Body of pancreas (tissue), 4 donors: ENCODE measurements at regions not wholly inside any gene's neighbourhood (a gene's known extent, or its start where the extent isn't known, plus 50 kb on each side); places are given as distances from the start of the nearest gene placed in this dataset.

Source experiments
- ATAC-seq: fragments of 150-250 bp; one replicate; pipeline ENCODE4 v1.9.1; 2016
- DNase-seq, 4 donors: peaks; one replicate each; pipeline ENCODE4 v3.0.0-alpha.2; 2019
- H3K27ac ChIP-seq, 4 donors: fragments of 200-600 bp; sonication (generic); 1 replicate in 3 of 4; 2 replicates in 1 of 4; pipeline versions ENCODE4 v1.5.1 to v1.6.1; 2016 to 2019; ENCODE audit warnings: mild to moderate bottlenecking in 1 of 4, mixed read lengths in 1 of 4, moderate library complexity in 1 of 4
- H3K27me3 ChIP-seq, 2 donors: fragments of 200-600 bp; sonication (generic); one replicate each; pipeline ENCODE4 v1.6.0; 2016; ENCODE audit warnings: mild to moderate bottlenecking in 1 of 2
- H3K36me3 ChIP-seq, 2 donors: fragments of 200-600 bp; sonication (generic); replicated peaks in 1 of 2; 2 replicates each; pipeline ENCODE4 v1.5.1; 2016; ENCODE audit warnings: low read depth in 2 of 2; ENCODE audit not compliant: insufficient read depth in 1 of 2
- H3K4me1 ChIP-seq: fragments of 200-600 bp; sonication (generic); one replicate; pipeline ENCODE4 v1.6.0; 2016
- H3K4me3 ChIP-seq, 2 donors: fragments of 200-600 bp; sonication (generic); 1 replicate in 1 of 2; 2 replicates in 1 of 2; pipeline ENCODE4 v1.5.1; 2016 to 2019
- H3K9me3 ChIP-seq, 3 donors: fragments of 200-600 bp; sonication (generic); 1 replicate in 2 of 3; 2 replicates in 1 of 3; pipeline ENCODE4 v1.5.1; 2016
- CTCF ChIP-seq, 7 experiments: fragments of 450-650 bp in 4 of 7; fragments of 200-600 bp in 3 of 7; sonication (generic) in 3 of 7; IDR thresholded peaks; one replicate each; pipeline ENCODE4 v1.5.1; 2016 to 2019; ENCODE audit warnings: antibody characterized with exemption in 7 of 7
- POLR2A ChIP-seq, 3 donors: fragments of 450-650 bp; IDR thresholded peaks; one replicate each; pipeline ENCODE4 v1.6.1; 2016; ENCODE audit warnings: antibody characterized with exemption in 3 of 3, mild to moderate bottlenecking in 2 of 3
- WGBS, 2 donors: methylation state at CpG; one replicate each; pipeline ENCODE4 v1.1.5; 2017; 5-methylcytosine and 5-hydroxymethylcytosine counted together
- intact Hi-C: fragments of 100-400 bp; cut with DNase I; formaldehyde crosslinking; loops from one replicate; pipeline ENCODE4 v1.15.1; 2023

- H3K36me3 ChIP-seq, result no peaks in the 10 kb centered on the region
- no peak overlapping the region for H3K27ac ChIP-seq
- no peak overlapping the region for H3K4me3 ChIP-seq
- no peak for ATAC-seq
- TF ChIP-seq CTCF (IDR thresholded peaks at IDR 0.05) (no peak), POLR2A (IDR thresholded peaks at IDR 0.05) (no peak)
- intact Hi-C loops, result no loop called here
- DNase-seq, result no peak
- WGBS, 2 donors, result 86 to 93% methylated on average over 6 of the region's 8 CpGs
- H3K27me3 ChIP-seq, result no peaks in the 10 kb centered on the region
- no peaks in the 10 kb centered on the region for H3K9me3 ChIP-seq
- H3K4me1 ChIP-seq, result no peaks in the 10 kb centered on the region
Measured at GRCh38 chr2:9127316-9127715, 79.3 kb upstream of the ASAP2 start.

- ATAC-seq (no peak), DNase-seq (no peak)
- 94 to 95% methylated on average over 3 of the region's 3 CpGs for WGBS, 2 donors
- Histone ChIP-seq H3K36me3 (no peaks in the 10 kb centered on the region), H3K4me3 (no peak overlapping the region), H3K27ac (no peak overlapping the region), H3K9me3 (no peaks in the 10 kb centered on the region), H3K4me1 (no peaks in the 10 kb centered on the region), H3K27me3 (no peaks in the 10 kb centered on the region)
- TF ChIP-seq POLR2A (IDR thresholded peaks at IDR 0.05) (no peak), CTCF (IDR thresholded peaks at IDR 0.05) (no peak)
- intact Hi-C loops, result no loop called here
Measured at GRCh38 chr2:9126540-9126939, 80.1 kb upstream of the ASAP2 start.

- H3K9me3 ChIP-seq, result no peaks in the 10 kb centered on the region
- H3K4me1 ChIP-seq, result no peaks in the 10 kb centered on the region
- no peak overlapping the region for H3K4me3 ChIP-seq
- ATAC-seq (no peak), DNase-seq (no peak)
- H3K27me3 ChIP-seq, result no peaks in the 10 kb centered on the region
- no peak for TF ChIP-seq POLR2A (IDR thresholded peaks at IDR 0.05)
- no peak for TF ChIP-seq CTCF (IDR thresholded peaks at IDR 0.05)
- no peaks in the 10 kb centered on the region for H3K36me3 ChIP-seq
- WGBS, 2 donors, result 63 to 77% methylated on average over 9 to 14 of the region's 14 CpGs
- H3K27ac ChIP-seq, result no peak overlapping the region
- intact Hi-C loops, result no loop called here
Measured at GRCh38 chr2:9124231-9124741, 82.3 kb upstream of the ASAP2 start.

- 61 to 82% methylated on average over 5 of the region's 5 CpGs for WGBS, 2 donors
- TF ChIP-seq CTCF (IDR thresholded peaks at IDR 0.05) (no peak), POLR2A (IDR thresholded peaks at IDR 0.05) (no peak)
- no peak for ATAC-seq
Measured at GRCh38 chr2:9123069-9123468, 83.5 kb upstream of the ASAP2 start.

GRCh38 chr2:9122367-9122766, 84.2 kb upstream of the ASAP2 start:
- 73 to 77% methylated on average over 8 of the region's 8 CpGs for WGBS, 2 donors
- Histone ChIP-seq H3K27me3 (no peaks in the 10 kb centered on the region), H3K9me3 (no peaks in the 10 kb centered on the region), H3K4me3 (no peak overlapping the region), H3K27ac (no peak overlapping the region), H3K4me1 (no peaks in the 10 kb centered on the region), H3K36me3 (no peaks in the 10 kb centered on the region)
- no peak for TF ChIP-seq CTCF (IDR thresholded peaks at IDR 0.05)
- DNase-seq (no peak), ATAC-seq (no peak)
- intact Hi-C loops, result no loop called here

More at GRCh38 chr2:9123069-9123468, 83.5 kb upstream of the ASAP2 start:
- H3K9me3 ChIP-seq, result no peaks in the 10 kb centered on the region
- DNase-seq, result no peak
- H3K27me3 ChIP-seq, result no peaks in the 10 kb centered on the region
- no peaks in the 10 kb centered on the region for H3K4me1 ChIP-seq
- no peak overlapping the region for H3K27ac ChIP-seq
- intact Hi-C loops, result no loop called here
- H3K36me3 ChIP-seq, result no peaks in the 10 kb centered on the region
- H3K4me3 ChIP-seq, result no peak overlapping the region
